Tibial nerve (tissue), 3 donors: ENCODE measurements at regions not wholly inside any gene's neighbourhood (a gene's known extent, or its start where the extent isn't known, plus 50 kb on each side); places are given as distances from the start of the nearest gene placed in this dataset.

Experiments used
- POLR2A ChIP-seq, 2 donors: fragments of 450-650 bp; IDR thresholded peaks; one replicate each; pipeline ENCODE4 v1.6.1; 2017; ENCODE audit warnings: antibody characterized with exemption in 2 of 2, mild to moderate bottlenecking in 2 of 2, moderate library complexity in 2 of 2
- TF ChIP-seq, protein P1 (sequence below), 5 experiments: fragments of 200-600 bp in 3 of 5; fragments of 450-650 bp in 2 of 5; sonication (generic) in 3 of 5; IDR thresholded peaks; one replicate each; pipeline ENCODE4 v1.5.1; 2016 to 2019; ENCODE audit warnings: antibody characterized with exemption in 5 of 5, mild to moderate bottlenecking in 3 of 5, moderate library complexity in 2 of 5

DNA sequence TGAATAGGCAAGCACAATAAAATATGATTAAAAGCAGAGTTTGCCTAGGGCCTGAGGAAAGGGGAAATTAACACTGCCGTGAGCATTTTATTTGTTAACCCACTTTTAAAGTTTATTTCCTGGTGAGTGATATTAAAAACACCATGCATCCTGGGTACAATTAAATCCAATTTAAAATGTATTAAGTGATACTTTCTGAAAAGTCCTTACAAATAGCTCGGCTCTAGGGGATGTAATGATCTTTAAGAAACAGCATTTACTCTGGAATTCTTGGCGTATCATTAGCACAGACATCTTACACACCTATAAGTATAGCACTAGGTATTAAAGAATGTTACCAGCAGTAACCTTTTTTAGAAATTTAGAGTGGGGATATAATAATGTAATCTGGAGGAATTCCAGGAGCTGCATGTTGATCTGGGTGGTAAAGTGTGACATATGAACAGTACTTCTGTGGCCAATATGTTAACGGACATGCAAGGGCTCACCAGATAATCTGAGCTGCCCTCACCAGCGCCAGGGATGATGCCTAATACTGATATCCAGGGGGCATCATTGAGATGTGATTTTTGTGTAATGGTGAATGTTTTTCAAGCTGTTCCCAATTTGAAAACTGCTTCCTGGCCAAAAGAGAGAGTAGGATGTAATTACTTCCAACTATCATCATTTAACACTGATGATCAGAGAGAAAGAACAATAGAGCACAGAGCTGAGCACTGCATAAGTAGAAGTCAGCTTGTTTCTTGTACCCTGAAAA is 235.9 kb downstream of the DSEL start:
- TF ChIP-seq, protein P1, sequence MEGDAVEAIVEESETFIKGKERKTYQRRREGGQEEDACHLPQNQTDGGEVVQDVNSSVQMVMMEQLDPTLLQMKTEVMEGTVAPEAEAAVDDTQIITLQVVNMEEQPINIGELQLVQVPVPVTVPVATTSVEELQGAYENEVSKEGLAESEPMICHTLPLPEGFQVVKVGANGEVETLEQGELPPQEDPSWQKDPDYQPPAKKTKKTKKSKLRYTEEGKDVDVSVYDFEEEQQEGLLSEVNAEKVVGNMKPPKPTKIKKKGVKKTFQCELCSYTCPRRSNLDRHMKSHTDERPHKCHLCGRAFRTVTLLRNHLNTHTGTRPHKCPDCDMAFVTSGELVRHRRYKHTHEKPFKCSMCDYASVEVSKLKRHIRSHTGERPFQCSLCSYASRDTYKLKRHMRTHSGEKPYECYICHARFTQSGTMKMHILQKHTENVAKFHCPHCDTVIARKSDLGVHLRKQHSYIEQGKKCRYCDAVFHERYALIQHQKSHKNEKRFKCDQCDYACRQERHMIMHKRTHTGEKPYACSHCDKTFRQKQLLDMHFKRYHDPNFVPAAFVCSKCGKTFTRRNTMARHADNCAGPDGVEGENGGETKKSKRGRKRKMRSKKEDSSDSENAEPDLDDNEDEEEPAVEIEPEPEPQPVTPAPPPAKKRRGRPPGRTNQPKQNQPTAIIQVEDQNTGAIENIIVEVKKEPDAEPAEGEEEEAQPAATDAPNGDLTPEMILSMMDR (IDR thresholded peaks at IDR 0.05) = no peak
- no peak for TF ChIP-seq POLR2A (IDR thresholded peaks at IDR 0.05)
